ENCODE measurements at regions not wholly inside any gene's neighbourhood (a gene's known extent, or its start where the extent isn't known, plus 50 kb on each side); places are given as distances from the start of the nearest gene placed in this dataset.

- TF ChIP-seq CTCF (IDR thresholded peaks at IDR 0.05): no peak
Measured at GRCh38 chr12:77760271-77761025, 70.2 kb upstream of the NAV3 start.

GRCh38 chr12:77754086-77754485 lies 76.6 kb upstream of the NAV3 start:
- no peak for TF ChIP-seq CTCF (IDR thresholded peaks at IDR 0.05)

- no peak for TF ChIP-seq CTCF (IDR thresholded peaks at IDR 0.05)
Measured at GRCh38 chr12:77751939-77752338, 78.8 kb upstream of the NAV3 start.

GRCh38 chr12:77746096-77746495 lies 84.6 kb upstream of the NAV3 start:
- TF ChIP-seq CTCF (IDR thresholded peaks at IDR 0.05): no peak

GRCh38 chr12:77745624-77746023 lies 85.1 kb upstream of the NAV3 start:
- TF ChIP-seq CTCF (IDR thresholded peaks at IDR 0.05): no peak

GRCh38 chr12:77742631-77743030 lies 88.1 kb upstream of the NAV3 start:
- no peak for TF ChIP-seq CTCF (IDR thresholded peaks at IDR 0.05)

GRCh38 chr12:77741974-77742517 lies 88.6 kb upstream of the NAV3 start:
- TF ChIP-seq CTCF (IDR thresholded peaks at IDR 0.05): no peak

Measured in LNCAP (cell line).